H1 (cell line): ENCODE measurements at regions not wholly inside any gene's neighbourhood (a gene's known extent, or its start where the extent isn't known, plus 50 kb on each side); places are given as distances from the start of the nearest gene placed in this dataset.

Experiments
- CEBPB ChIP-seq: IDR thresholded peaks from 2 replicates; pipeline ENCODE4 v1.6.1; 2012; ENCODE audit warnings: low read depth, low read length
- CHD1 ChIP-seq: IDR thresholded peaks from 2 replicates; pipeline ENCODE4 v1.6.1; 2012; ENCODE audit warnings: low read depth, low read length, improper control_type of control experiment
- CHD7 ChIP-seq: fragments of 300-600 bp; sonication (generic); IDR thresholded peaks from 2 replicates; pipeline ENCODE4 v1.7.1; 2012; ENCODE audit warnings: low read length, moderate library complexity, mild to moderate bottlenecking, inconsistent platforms; ENCODE audit not compliant: insufficient replicate concordance
- CTBP2 ChIP-seq: IDR thresholded peaks from 2 replicates; pipeline ENCODE4 v1.7.0; 2011; ENCODE audit warnings: borderline replicate concordance, mild to moderate bottlenecking, moderate library complexity, mixed read lengths, low read length; ENCODE audit not compliant: insufficient read depth, insufficient read length
- KDM1A ChIP-seq: fragments of 200-600, 300-600 bp; sonication (generic); IDR thresholded peaks from 2 replicates; pipeline ENCODE4 v1.7.1; 2016; ENCODE audit warnings: mild to moderate bottlenecking, low read length, borderline replicate concordance
- KDM5A ChIP-seq: fragments of 200-600 bp; IDR thresholded peaks from 2 replicates; pipeline ENCODE4 v1.7.1; 2012; ENCODE audit warnings: mild to moderate bottlenecking, low read length, inconsistent platforms, mixed read lengths
- RAD21 ChIP-seq, 2 experiments: IDR thresholded peaks in 1 of 2; conservative IDR thresholded peaks in 1 of 2; 2 replicates each; pipeline ENCODE4 v1.6.1; 2011; ENCODE audit warnings: low read depth in 2 of 2, low read length in 2 of 2, improper control_type of control experiment in 1 of 2, inconsistent platforms in 1 of 2, mild to moderate bottlenecking in 1 of 2, moderate library complexity in 1 of 2
- SP4 ChIP-seq: IDR thresholded peaks from 2 replicates; pipeline ENCODE4 v1.6.1; 2012; ENCODE audit warnings: low read length, inconsistent platforms
- SRF ChIP-seq: IDR thresholded peaks from 2 replicates; pipeline ENCODE4 v1.6.1; 2011; ENCODE audit warnings: mild to moderate bottlenecking, low read depth, low read length, moderate library complexity
- SUZ12 ChIP-seq: fragments of 200-600 bp; sonication (generic); IDR thresholded peaks from 2 replicates; pipeline ENCODE4 v1.6.1; 2012; ENCODE audit warnings: mild to moderate bottlenecking, inconsistent platforms, low read length, moderate library complexity, mixed read lengths
- TBP ChIP-seq: IDR thresholded peaks from 2 replicates; pipeline ENCODE4 v1.6.1; 2011; ENCODE audit warnings: low read depth, low read length, improper control_type of control experiment
- TF ChIP-seq, protein P1 (sequence below): IDR thresholded peaks from 2 replicates; pipeline ENCODE4 v1.6.1; 2011; ENCODE audit warnings: low read depth, mild to moderate bottlenecking, low read length; ENCODE audit not compliant: insufficient read depth

DNA sequence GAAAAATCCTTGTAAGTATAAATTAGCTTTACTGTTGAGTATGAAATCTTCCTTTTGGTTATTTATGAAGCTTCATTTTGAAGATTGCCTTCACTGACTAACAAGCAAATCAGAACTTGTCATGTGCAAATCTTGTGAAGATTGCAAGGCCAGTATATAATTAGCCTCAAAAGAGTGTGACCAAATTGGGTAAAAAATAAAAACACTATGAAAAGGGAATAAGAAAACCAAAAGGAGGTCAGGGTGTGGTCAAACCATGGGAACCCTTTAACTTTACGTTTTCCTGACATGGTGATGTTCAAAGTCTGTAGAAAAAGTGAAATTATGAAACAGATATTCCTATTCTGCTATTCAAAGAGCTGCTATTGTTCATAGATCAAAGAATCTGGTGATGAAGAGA is 230.3 kb downstream of the BCAT1 start (continued):
- no peak for TF ChIP-seq CHD7
- no peak for TF ChIP-seq CTBP2
- TF ChIP-seq KDM5A: no peak
- TF ChIP-seq CHD1: no peak
- TF ChIP-seq, protein P1, sequence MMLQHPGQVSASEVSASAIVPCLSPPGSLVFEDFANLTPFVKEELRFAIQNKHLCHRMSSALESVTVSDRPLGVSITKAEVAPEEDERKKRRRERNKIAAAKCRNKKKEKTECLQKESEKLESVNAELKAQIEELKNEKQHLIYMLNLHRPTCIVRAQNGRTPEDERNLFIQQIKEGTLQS: no peak
- TF ChIP-seq SUZ12: no peak
- no peak for TF ChIP-seq SRF
- TF ChIP-seq CEBPB: no peak
- no peak for TF ChIP-seq RAD21 (IDR thresholded peaks at IDR 0.05 in 1 of 2, conservative IDR thresholded peaks at IDR 0.05 in 1 of 2; ENCODE audit: low read depth in 2 of 2, low read length in 2 of 2)
- TF ChIP-seq SP4: no peak
- no peak for TF ChIP-seq TBP
- TF ChIP-seq KDM1A: no peak
